Nephron (organoid): ENCODE measurements at regions not wholly inside any gene's neighbourhood (a gene's known extent, or its start where the extent isn't known, plus 50 kb on each side); places are given as distances from the start of the nearest gene placed in this dataset.

Experiments
- H3K27ac Mint-ChIP-seq, 3 experiments: 2 replicates each; pipeline ENCODE4 v1.8.0; 2020; ENCODE audit warnings: mixed read lengths in 3 of 3, mild to moderate bottlenecking in 2 of 3, moderate library complexity in 1 of 3
- H3K27me3 Mint-ChIP-seq: 2 replicates; pipeline ENCODE4 v1.8.0; 2021; ENCODE audit warnings: low read depth, mild to moderate bottlenecking, moderate library complexity, mixed read lengths
- H3K36me3 Mint-ChIP-seq: 2 replicates; pipeline ENCODE4 v1.8.0; 2020; ENCODE audit warnings: low read depth, mixed read lengths
- H3K4me1 Mint-ChIP-seq: 2 replicates; pipeline ENCODE4 v1.8.0; 2020; ENCODE audit warnings: mixed read lengths
- H3K4me3 Mint-ChIP-seq, 3 experiments: 2 replicates each; pipeline ENCODE4 v1.8.0; 2020; ENCODE audit warnings: mild to moderate bottlenecking in 3 of 3, mixed read lengths in 3 of 3, moderate library complexity in 2 of 3
- H3K9me3 Mint-ChIP-seq: 2 replicates; pipeline ENCODE4 v1.8.0; 2020; ENCODE audit warnings: mixed read lengths
- TF ChIP-seq, protein P1 (sequence below), 3 experiments: fragments of 200-600 bp; sonication (generic); IDR thresholded peaks; one replicate each; pipeline ENCODE4 v1.5.0; 2021; ENCODE audit warnings: antibody characterized with exemption in 3 of 3; ENCODE audit not compliant: unreplicated experiment in 3 of 3

DNA sequence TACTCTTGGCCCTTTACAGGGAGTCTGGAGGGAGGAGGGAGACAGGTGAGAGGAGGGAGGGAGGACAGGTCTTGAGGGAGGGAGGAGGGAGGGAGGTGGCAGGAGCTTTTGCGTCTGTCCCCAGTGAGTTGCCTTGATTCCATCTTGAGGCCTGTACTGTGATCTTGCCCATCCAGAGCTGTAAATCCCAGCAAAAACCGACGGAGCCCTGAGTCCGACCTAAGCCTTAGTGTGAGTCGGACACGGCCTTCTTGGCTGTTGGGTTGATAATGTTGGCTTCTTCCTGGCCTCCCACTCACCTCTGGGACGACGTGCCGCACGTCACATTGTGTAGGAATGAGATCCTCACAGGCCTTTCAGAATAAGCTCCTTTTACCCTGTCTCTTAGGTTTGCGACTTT is 72.5 kb downstream of the RGS12 start:
- no peak overlapping the region for H3K4me3 Mint-ChIP-seq
- TF ChIP-seq, protein P1, sequence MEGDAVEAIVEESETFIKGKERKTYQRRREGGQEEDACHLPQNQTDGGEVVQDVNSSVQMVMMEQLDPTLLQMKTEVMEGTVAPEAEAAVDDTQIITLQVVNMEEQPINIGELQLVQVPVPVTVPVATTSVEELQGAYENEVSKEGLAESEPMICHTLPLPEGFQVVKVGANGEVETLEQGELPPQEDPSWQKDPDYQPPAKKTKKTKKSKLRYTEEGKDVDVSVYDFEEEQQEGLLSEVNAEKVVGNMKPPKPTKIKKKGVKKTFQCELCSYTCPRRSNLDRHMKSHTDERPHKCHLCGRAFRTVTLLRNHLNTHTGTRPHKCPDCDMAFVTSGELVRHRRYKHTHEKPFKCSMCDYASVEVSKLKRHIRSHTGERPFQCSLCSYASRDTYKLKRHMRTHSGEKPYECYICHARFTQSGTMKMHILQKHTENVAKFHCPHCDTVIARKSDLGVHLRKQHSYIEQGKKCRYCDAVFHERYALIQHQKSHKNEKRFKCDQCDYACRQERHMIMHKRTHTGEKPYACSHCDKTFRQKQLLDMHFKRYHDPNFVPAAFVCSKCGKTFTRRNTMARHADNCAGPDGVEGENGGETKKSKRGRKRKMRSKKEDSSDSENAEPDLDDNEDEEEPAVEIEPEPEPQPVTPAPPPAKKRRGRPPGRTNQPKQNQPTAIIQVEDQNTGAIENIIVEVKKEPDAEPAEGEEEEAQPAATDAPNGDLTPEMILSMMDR (IDR thresholded peaks at IDR 0.05; ENCODE audit: unreplicated experiment in 3 of 3) = no peak
- H3K9me3 Mint-ChIP-seq = no peaks in the 10 kb centered on the region
- H3K27ac Mint-ChIP-seq = no peak overlapping the region
- no peaks in the 10 kb centered on the region for H3K36me3 Mint-ChIP-seq
- H3K4me1 Mint-ChIP-seq = peaks cover 79% of the 10 kb centered on the region
- peaks cover 13% of the 10 kb centered on the region for H3K27me3 Mint-ChIP-seq

DNA sequence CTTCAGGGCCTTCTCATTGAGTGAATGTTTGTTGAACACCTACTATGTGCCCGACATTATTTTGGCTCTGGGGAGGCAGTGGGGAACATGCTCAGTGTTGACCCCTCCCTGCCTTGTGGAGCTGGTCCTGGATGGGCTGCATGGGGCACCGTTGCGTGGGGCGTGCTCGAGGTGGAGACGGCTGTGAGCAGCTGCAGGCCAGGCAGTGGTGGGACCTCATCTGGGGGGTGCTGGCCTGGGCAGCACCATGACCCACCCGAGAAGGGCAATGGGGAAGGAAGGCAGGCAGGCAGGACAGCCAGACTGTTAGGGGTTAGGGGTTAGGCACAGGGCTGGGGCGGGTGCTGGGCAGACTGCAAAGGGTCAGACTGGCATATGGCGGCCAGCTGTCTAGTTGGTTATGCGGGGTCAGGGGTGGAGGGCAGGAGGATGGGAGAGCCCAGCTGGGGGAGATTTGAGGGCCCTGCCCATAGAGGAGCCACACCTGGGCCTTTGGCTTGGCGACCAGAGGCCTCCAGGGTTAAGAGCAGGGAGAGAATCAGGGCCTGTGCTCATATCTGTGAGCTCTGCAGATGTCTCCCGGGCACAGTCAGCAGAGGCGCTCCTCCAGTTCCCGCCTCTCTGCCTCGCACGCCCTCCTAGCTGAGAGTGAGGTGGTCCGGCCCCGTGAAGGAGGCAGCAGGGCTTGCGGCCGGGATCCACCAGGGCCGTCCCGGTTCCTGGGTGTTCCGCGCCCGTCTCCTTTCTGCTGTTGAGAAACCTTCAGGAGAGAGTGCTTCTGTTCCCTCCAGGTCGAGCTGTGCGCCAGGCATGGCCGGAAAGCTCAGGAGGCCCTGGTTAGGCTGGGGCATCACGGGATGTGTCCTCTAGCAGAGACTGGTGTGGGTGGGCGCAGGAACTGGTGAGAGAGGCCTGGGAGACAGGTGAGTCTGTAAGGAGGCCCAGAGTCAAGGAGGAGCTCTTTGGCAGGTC is 73.3 kb downstream of the RGS12 start:
- Mint-ChIP-seq H3K36me3 (no peaks in the 10 kb centered on the region), H3K4me3 (no peak overlapping the region), H3K9me3 (no peaks in the 10 kb centered on the region), H3K27me3 (peaks cover 16% of the 10 kb centered on the region), H3K27ac (no peak overlapping the region), H3K4me1 (peaks cover 79% of the 10 kb centered on the region)
- TF ChIP-seq, protein P1 (IDR thresholded peaks at IDR 0.05; ENCODE audit: unreplicated experiment in 3 of 3) = no peak

DNA sequence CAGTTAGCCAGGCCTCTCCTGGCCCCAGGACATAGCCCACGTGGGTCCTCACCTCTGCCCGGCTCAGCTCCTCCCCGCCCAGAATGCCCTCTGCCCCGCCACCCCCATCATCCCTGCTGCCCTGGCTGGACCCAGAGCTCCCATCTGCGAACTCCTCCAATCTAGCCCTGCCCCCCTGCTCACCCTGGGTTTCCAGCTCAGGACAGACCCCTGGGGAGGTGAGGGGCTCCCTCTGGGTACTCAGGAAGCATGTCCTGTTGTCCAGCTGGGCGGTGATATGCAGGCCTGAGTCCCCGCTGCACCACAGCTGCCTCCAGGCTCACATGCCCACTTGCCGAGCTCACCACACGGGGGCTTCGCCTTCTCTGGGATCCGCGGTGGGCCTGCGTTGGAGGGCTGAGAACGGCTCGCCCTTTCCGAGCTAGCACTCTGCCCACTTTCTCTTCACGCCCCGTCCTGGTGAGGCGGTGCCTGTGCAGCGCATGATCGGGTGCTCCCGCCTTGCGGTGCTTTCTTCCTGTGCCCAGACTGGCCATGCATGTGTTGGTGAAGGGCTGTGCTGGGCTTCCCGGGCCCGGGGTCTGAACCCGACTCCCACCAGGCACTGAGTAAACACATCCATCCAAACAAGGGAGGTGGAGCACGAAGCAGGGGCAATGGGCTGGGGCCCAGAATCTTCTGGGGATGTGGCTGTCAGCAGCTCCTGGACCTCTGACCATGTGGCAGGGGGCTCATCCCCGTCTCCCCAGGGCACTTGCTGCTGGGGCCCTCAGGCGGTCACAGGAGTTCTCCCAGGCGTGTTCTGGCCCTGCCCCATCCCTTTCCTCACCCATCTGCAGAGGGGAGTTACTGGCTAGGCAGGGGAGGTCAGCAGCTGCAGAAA is 74.3 kb downstream of the RGS12 start:
- Mint-ChIP-seq H3K27me3 (peaks cover 16% of the 10 kb centered on the region), H3K4me1 (peaks cover 83% of the 10 kb centered on the region), H3K36me3 (no peaks in the 10 kb centered on the region), H3K9me3 (no peaks in the 10 kb centered on the region), H3K4me3 (no peak overlapping the region), H3K27ac (no peak overlapping the region)
- TF ChIP-seq, protein P1 (IDR thresholded peaks at IDR 0.05; ENCODE audit: unreplicated experiment in 3 of 3) = peak in 2 of 3 experiments; percentile 19 to 24

DNA sequence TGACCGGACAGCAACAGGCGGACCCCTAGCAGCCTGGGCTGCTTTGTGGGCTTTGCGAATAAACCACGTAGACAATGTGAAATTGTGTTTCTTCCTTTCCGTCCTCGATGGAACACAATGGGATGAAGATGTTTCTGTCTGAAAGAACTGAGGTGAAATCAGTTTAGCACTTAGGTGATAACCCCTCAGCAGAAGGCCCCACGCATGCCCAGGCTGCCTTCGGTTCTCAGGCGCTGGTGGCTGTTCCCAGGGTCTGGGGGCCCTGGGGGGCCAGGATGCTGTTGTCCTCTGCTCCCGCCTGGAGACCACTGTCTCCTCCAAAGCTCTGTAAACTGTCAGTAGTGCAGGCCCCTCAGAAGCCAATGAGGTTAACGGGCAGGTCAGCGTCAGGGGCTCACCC is 73.9 kb upstream of the HGFAC start:
- TF ChIP-seq, protein P1 (IDR thresholded peaks at IDR 0.05; ENCODE audit: unreplicated experiment in 3 of 3) = no peak
- Mint-ChIP-seq H3K9me3 (no peaks in the 10 kb centered on the region), H3K36me3 (no peaks in the 10 kb centered on the region), H3K4me1 (peaks cover 82% of the 10 kb centered on the region), H3K4me3 (peak overlapping the region in 2 of 3 experiments; percentile 20 to 50), H3K27ac (peak overlapping the region in 1 of 3 experiments; percentile 66), H3K27me3 (peaks cover 19% of the 10 kb centered on the region)

- H3K4me3 Mint-ChIP-seq = peak overlapping the region in 2 of 3 experiments; percentile 20 to 50
- no peaks in the 10 kb centered on the region for H3K36me3 Mint-ChIP-seq
- TF ChIP-seq, protein P1 (IDR thresholded peaks at IDR 0.05; ENCODE audit: unreplicated experiment in 3 of 3) = no peak
- peaks cover 79% of the 10 kb centered on the region for H3K4me1 Mint-ChIP-seq
- peak overlapping the region in 1 of 3 experiments; percentile 66 for H3K27ac Mint-ChIP-seq
- H3K27me3 Mint-ChIP-seq = peaks cover 17% of the 10 kb centered on the region
- no peaks in the 10 kb centered on the region for H3K9me3 Mint-ChIP-seq
These were observed 73.4 kb upstream of the HGFAC start for GRCh38 chr4:3368334-3368733.
